ENCODE measurements at regions not wholly inside any gene's neighbourhood (a gene's known extent, or its start where the extent isn't known, plus 50 kb on each side); places are given as distances from the start of the nearest gene placed in this dataset.

GRCh38 chr6:44024574-44025219, 102.6 kb downstream of the MRPL14 start (continued):
- TF ChIP-seq PRDM10 (CRISPR knock-in tag; IDR thresholded peaks at IDR 0.05; ENCODE audit: low read depth) (no peak), ZNF709 (CRISPR knock-in tag; IDR thresholded peaks at IDR 0.05) (peak; percentile 26; the same call in 1 of the 2 replicates), ZNF256 (CRISPR knock-in tag; conservative IDR thresholded peaks at IDR 0.05) (no peak), ZNF367 (CRISPR knock-in tag; IDR thresholded peaks at IDR 0.05; ENCODE audit: borderline replicate concordance) (no peak), IRF9 (CRISPR knock-in tag; IDR thresholded peaks at IDR 0.05; ENCODE audit: borderline replicate concordance) (peak; percentile 29; the same call in 1 of the 2 replicates), HOXA7 (CRISPR knock-in tag; IDR thresholded peaks at IDR 0.05) (no peak), SMC3 (IDR thresholded peaks at IDR 0.05; ENCODE audit: low read length) (peak; percentile 4; the same call in 1 of the 2 replicates), TEAD3 (CRISPR knock-in tag; optimal IDR thresholded peaks at IDR 0.05; ENCODE audit: borderline replicate concordance) (peak; percentile 76)
